ENCODE measurements at regions not wholly inside any gene's neighbourhood (a gene's known extent, or its start where the extent isn't known, plus 50 kb on each side); places are given as distances from the start of the nearest gene placed in this dataset.

- H3K36me3 Mint-ChIP-seq (ENCODE audit: unreplicated experiment), result no peaks in the 10 kb centered on the region
- DNase-seq (ENCODE audit: extremely low spot score, unreplicated experiment), result no peak
- H3K27ac Mint-ChIP-seq (ENCODE audit: unreplicated experiment), result no peak overlapping the region
- no peak overlapping the region for H3K4me3 Mint-ChIP-seq (ENCODE audit: unreplicated experiment)
- no peaks in the 10 kb centered on the region for H3K27me3 Mint-ChIP-seq (ENCODE audit: unreplicated experiment)
- TF ChIP-seq CTCF (IDR thresholded peaks at IDR 0.05), result no peak
- H3K9me3 Mint-ChIP-seq (ENCODE audit: unreplicated experiment), result peaks cover 47% of the 10 kb centered on the region
- H3K4me1 Mint-ChIP-seq (ENCODE audit: unreplicated experiment), result no peaks in the 10 kb centered on the region
Observed at GRCh38 chr4:11312389-11312788, 116.3 kb downstream of the HS3ST1 start.

GRCh38 chr4:11301075-11301660 is 127.5 kb downstream of the HS3ST1 start:
- Mint-ChIP-seq H3K9me3 (ENCODE audit: unreplicated experiment) (peaks cover 4% of the 10 kb centered on the region), H3K4me1 (ENCODE audit: unreplicated experiment) (no peaks in the 10 kb centered on the region), H3K36me3 (ENCODE audit: unreplicated experiment) (no peaks in the 10 kb centered on the region), H3K27ac (ENCODE audit: unreplicated experiment) (no peak overlapping the region), H3K4me3 (ENCODE audit: unreplicated experiment) (no peak overlapping the region), H3K27me3 (ENCODE audit: unreplicated experiment) (no peaks in the 10 kb centered on the region)
- DNase-seq (ENCODE audit: extremely low spot score, unreplicated experiment), result no peak
- TF ChIP-seq CTCF (IDR thresholded peaks at IDR 0.05), result no peak

- TF ChIP-seq CTCF (IDR thresholded peaks at IDR 0.05), result no peak
- Mint-ChIP-seq H3K27me3 (ENCODE audit: unreplicated experiment) (no peaks in the 10 kb centered on the region), H3K9me3 (ENCODE audit: unreplicated experiment) (peaks cover 4% of the 10 kb centered on the region), H3K4me3 (ENCODE audit: unreplicated experiment) (no peak overlapping the region), H3K4me1 (ENCODE audit: unreplicated experiment) (no peaks in the 10 kb centered on the region), H3K36me3 (ENCODE audit: unreplicated experiment) (no peaks in the 10 kb centered on the region), H3K27ac (ENCODE audit: unreplicated experiment) (no peak overlapping the region)
- no peak for DNase-seq (ENCODE audit: extremely low spot score, unreplicated experiment)
Observed at GRCh38 chr4:11299836-11300235, 128.9 kb downstream of the HS3ST1 start.

GRCh38 chr4:11299016-11299415 is 129.7 kb downstream of the HS3ST1 start:
- no peak overlapping the region for H3K27ac Mint-ChIP-seq (ENCODE audit: unreplicated experiment)

GRCh38 chr4:11298451-11298850 is 130.2 kb downstream of the HS3ST1 start:
- H3K9me3 Mint-ChIP-seq (ENCODE audit: unreplicated experiment), result no peaks in the 10 kb centered on the region
- no peak for DNase-seq (ENCODE audit: extremely low spot score, unreplicated experiment)
- H3K27ac Mint-ChIP-seq (ENCODE audit: unreplicated experiment), result no peak overlapping the region
- H3K27me3 Mint-ChIP-seq (ENCODE audit: unreplicated experiment), result no peaks in the 10 kb centered on the region
- no peak for TF ChIP-seq CTCF (IDR thresholded peaks at IDR 0.05)
- H3K36me3 Mint-ChIP-seq (ENCODE audit: unreplicated experiment), result no peaks in the 10 kb centered on the region
- H3K4me1 Mint-ChIP-seq (ENCODE audit: unreplicated experiment), result no peaks in the 10 kb centered on the region
- no peak overlapping the region for H3K4me3 Mint-ChIP-seq (ENCODE audit: unreplicated experiment)

More at GRCh38 chr4:11299016-11299415, 129.7 kb downstream of the HS3ST1 start:
- DNase-seq (ENCODE audit: extremely low spot score, unreplicated experiment), result no peak
- TF ChIP-seq CTCF (IDR thresholded peaks at IDR 0.05), result no peak
- Mint-ChIP-seq H3K9me3 (ENCODE audit: unreplicated experiment) (peaks cover 4% of the 10 kb centered on the region), H3K27me3 (ENCODE audit: unreplicated experiment) (no peaks in the 10 kb centered on the region), H3K36me3 (ENCODE audit: unreplicated experiment) (no peaks in the 10 kb centered on the region), H3K4me1 (ENCODE audit: unreplicated experiment) (no peaks in the 10 kb centered on the region), H3K4me3 (ENCODE audit: unreplicated experiment) (no peak overlapping the region)
